NCI-H69 (cell line): ENCODE measurements at regions not wholly inside any gene's neighbourhood (a gene's known extent, or its start where the extent isn't known, plus 50 kb on each side); places are given as distances from the start of the nearest gene placed in this dataset.
"Not testable (repeated sequence)": the region's sequence is repeated elsewhere in the genome, so short reads cannot be mapped to it uniquely, and the experiment has no call there.

Experiments
- DNase-seq: peaks from one replicate; lab custom pipeline; 2025; lab: John Stamatoyannopoulos, UW

DNA sequence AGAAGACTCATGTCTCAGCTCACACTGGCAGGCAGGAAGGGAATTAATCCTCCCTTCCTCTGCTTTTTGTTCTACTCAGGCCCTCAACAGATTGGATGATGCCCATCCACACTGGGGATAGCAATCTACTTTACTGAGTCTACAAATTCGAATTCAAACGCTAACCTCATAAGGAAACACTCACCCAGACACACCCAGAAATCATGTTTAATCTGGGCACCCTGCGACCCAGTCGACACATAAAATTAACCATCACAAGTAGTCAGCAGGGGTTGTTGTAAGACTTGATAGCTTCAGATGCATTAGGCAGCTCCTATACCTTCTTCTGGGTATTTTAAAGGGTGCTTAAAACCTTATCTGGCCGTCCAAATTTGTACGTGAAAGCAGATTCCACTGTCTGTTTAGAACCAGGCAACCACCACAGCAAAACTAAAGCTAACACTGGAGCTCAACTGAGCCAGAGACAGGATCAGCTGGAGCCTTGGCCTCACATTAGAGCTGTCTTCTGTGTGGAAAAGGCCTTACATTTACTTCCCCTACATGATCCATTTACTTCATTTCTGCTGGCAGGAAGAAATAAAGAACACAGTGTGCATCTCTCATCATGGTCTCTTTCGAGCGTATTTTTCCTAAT is 407.3 kb upstream of the PPP2R3A start:
- no peak for DNase-seq

DNA sequence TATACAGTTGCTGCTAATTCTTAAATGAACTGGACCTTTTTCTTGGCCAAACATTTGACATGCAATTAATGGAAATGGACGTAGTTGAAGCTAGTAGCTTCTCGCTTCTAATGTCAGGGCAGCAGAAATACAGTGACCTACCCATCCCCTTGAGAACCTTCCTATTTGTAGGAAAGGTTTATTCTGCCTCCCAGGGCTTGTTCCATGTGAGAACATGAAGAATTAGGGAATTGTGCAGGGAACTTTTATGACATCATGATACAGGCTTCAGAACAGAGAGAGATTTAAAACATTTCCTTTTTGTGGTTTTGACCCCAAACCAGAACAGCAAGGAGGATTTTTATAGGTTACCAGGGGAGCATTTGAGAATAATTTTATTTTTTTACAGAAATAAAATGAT is 406.6 kb upstream of the PPP2R3A start:
- no peak for DNase-seq

DNA sequence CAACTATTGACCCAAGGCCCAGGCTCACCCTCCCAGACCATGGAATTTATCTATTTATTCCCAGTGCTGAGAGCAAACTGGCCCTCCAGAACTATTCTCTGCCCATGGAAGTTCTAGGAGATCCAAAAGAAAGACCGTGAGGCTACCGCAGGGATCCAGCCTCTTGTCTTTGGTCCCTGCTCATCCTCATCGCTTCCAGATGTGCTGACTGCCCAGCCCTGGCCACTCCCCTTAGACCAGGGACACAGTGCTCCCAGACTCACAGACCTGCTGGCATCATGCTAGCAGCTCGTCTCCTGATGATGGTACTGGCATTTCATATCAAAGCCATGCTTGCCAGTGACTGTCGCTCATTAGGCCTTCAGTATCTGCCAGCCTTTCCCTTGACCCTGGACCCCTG is 405.7 kb upstream of the PPP2R3A start:
- DNase-seq: no peak

DNA sequence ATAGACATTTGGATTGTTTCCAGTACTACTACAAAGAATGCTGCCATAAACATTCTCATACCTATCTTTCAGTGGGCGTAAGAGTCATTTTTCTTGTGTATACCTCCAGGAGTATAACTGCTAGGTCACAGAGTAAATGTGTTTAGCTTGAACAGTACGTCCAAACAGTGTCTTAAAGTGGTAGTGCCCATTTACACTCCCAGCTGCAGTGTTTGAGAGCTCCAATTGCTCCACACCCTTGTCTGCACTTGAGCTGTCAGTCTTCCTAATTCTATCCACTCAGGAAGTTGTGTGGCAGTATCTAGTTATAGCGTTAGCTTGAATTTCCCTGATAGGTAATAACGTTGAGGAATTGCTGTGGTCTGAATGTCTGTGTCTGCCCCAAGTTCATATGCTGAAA is 404.7 kb upstream of the PPP2R3A start:
- DNase-seq: no peak

DNA sequence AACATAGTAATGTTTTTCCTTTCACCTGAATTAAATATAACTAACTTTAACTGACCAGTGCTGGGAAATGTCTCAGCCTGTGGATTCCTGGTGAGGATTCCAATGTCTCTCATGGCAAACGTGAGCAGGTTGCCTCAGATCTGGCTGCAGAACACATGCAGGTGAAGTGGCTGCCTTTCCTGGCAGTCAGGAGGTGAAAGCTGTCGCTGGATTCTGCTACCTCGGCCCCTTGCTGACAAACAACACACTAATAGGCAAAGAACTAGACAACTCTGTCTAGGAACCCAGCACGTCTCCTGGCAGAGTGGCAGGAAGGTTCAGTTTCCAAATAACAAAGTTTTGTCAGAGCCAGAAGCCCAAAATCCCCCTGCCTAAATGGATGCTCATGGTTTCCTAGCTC is 400.8 kb upstream of the PPP2R3A start:
- no peak for DNase-seq

DNA sequence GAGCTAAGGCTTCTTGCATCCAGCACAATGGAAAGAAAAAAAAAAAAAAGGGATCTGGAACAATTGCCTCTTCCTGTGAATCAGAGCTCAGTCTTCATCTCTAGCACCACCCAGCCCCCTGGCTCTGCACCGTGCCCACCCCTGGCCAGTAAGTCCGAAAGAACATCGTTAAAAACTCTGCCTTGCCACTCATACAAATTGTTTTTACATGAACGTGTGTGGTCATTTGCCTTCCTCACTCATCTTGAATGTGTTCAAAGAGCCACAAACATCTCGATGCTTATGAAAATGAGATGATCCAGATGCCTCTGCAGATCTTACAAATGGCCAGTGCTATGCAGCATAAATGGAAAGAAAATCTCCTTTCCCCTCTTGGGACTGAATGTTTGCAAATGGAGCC is 400.0 kb upstream of the PPP2R3A start:
- no peak for DNase-seq

DNA sequence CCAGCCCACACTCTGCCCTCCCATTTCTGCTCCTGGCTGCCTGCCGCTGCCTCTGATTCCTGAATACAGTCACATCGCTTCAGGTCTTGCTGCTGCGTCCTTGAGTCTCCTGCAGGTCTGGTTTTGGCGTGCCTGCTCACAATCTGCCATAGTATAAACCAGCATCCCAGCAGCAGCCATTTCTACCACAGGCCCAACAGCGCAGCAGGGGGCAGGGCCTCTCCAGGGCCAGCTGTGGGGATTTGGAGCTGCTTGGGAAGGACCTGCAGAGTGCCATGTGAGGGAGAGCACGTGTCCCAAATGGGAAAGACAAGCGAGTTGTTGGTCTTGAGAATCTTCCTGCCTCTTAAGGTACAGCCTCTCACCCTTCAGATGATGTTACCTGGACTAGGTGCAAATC is 398.3 kb upstream of the PPP2R3A start:
- no peak for DNase-seq

DNA sequence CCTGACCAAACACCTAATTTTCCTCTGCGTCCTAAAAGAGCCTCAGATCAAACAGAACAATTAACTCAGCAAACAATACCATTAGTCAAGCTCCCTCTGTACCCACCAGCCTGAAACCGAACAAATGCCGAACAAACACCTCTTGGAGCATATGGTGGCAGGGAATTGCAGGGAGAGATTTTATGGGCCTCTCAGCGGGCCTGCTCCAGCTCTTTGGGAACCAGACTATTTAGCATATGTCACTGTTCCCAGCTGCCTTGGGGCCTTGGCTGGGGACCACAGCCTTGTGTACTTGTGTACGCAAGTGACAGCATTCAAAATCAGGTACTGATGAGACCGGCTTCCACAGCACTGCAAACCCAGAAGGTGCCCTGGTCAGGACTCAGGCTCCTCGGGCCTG is 388.8 kb upstream of the PPP2R3A start:
- DNase-seq: peak; percentile 94

DNA sequence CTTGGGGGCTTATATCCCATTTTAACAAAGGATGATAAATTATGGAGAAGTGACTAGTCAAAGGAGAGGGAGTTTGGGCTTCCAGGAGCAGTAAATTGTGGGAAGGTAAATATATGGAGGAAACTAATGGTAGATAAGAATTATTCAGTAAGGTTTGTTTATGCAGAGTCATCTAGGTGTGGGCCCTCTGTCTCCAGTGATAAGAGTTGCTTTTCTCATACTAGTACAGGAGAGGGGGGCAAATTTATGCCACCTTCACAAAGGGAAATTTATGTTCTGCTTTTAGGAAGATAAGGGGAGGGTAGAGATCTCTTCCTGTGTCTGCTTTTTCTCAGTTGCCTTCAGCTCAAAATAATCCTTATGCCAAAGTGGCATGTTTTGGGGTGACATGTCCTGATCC is 383.7 kb upstream of the PPP2R3A start:
- DNase-seq: no peak

DNA sequence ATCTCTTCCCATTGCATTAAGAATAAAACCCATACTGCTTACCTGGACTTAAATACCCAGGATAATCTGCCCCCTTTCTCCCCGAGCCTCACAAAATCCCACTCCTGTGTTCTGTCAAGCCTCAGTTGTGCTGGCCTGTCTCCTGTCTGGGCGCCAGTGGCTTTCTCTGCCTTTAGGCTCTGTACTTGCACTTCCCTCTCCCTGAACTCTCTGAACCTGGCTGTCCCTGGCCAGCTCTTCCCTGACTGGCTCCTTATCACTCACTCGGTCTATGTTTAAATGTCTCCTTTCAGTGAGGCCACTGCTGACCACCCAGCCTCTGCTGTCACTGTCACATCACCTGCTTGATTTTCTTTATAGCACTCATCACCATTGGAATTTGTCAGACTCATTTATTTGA is 382.7 kb upstream of the PPP2R3A start:
- DNase-seq: no peak

DNA sequence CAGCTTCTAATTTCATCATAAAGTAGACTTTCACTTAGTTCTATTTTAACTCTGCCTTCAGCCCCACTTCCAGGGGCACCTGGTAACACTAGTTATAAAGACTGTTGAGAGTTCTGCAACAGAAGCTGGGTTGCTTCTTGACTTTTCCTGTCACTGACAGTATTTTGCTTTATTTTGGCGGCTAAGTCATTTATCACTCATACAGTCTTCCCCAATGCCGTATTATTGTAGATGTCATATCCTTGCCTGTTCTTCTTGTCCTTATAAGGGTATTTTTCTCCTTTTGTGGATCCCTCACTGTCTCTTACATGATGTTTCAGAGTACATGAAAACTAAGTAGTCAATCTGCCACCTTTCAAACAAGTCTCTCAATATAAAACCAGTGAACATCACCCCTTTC is 369.0 kb upstream of the PPP2R3A start:
- no peak for DNase-seq

DNA sequence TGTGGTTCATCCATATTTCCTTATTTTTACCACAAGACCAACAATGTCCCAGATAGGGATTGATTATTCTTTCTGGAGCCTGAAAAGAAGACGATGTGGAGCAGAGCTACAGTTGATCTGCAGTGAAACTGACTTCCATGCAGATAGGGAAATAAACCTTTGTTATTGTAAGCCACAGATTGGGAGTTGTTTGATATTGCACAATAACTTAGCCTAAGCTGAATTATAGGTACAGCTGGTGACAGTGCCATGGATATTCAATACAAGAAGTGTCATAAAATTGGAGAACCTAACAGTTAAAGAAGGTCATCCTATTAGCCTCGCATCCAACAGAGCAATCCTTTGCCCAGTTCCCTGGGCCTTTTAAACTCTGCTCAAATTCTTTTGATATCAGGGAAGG is 367.7 kb upstream of the PPP2R3A start:
- no peak for DNase-seq

DNA sequence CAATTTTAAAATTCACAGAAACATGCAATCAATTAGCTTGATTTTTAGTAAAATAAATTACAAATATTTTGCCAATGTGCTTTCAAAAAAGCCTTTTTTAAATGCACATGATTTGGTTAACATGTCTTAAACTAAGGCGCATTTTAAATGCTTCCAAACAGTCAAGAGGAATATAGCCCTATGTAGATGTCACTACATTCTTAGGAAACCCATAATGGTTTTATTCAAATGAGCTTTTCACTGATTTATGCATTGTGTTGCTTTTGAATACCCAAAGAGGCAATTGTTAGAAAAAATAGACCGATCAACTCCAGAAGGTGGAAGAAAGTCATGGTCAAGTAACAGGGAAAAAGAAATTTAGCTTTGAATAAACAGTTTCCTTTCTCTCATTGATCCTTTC is 366.9 kb upstream of the PPP2R3A start:
- DNase-seq: no peak

DNA sequence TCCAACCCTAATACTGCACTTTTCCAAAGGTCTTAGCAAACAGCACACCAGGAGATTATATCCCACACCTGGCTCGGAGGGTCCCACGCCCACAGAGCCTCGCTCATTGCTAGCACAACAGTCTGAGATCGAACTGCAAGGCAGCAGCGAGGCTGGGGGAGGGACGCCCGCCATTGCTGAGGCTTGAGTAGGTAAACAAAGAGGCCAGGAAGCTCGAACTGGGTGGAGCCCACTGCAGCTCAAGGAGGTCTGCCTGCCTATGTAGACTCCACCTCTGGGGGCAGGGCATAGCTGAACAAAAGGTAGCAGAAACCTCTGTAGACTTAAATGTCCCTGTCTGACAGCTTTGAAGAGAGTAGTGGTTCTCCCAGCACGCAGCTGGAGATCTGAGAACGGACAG is 361.0 kb upstream of the PPP2R3A start:
- not testable (repeated sequence) for DNase-seq

DNA sequence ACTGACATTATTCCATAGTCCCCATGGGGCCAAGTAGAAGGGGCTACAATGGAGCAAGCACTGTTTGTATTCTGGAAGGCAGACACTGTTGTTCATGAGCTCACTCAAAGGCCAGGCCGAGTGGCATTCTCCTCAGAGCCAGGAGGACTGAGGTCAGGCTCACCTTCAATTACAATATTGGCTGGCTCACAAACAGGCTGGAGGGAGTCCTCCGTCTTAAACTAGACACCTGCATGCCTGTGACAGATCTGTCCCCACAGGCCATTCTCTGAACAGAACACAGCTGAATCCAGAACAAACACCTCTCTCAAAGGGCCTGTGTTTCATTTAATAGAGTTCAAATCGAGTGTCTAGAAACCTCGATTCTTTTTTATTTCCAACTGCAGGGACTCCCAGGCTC is 347.4 kb upstream of the PPP2R3A start:
- peak; percentile 35 for DNase-seq

DNA sequence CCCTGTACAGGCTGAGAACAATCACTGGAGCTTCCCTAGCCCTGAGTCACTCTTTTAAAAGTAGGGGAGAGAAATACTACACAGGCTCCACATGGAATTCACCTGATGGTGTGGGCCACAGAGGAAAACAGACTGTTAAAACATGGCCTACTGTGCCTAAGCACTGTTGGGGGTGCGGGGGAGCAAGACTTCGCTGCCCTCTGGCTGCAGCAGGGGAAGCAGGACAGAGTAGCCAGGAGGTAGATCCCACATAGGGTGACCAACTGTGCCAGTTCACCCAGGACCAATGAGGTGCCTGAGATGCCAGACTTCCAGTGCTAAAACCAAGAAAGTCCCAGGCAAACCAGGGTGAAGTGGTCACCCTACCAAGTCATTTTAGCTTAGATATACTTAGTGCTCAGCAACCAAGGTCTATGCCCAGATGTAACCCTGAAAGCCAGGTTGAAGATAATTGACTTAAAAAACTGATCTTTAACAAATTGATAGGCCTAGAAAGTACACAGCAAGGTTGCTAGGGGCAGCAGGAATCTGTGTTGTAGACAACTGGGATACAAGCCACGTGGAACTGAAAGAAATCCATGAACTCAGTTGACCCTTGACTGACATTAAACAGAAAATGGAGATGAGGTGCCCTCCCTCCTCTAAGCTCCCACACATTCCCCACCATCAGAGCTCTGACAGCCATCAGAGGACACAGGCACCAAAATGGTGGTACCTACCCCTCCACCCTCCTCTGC is 344.2 kb upstream of the PPP2R3A start:
- no peak for DNase-seq

DNA sequence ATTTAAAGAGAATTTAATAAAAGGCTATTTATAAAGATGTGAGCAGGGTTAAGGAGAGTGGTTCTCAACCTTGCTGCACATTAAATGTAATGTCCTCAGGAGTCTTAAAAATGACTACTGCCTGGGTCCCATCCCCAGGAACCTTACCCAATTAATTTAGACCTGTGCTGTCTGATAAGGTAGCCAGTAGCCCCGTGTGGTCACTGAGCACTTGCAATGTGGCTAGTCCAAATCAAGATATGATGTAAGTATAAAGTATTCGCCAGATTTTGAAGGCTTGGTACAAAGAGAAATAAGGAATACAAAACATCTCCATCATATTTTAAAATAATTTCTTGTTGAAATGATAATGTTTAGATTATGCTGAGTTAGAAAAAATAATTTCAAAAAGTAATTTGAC is 343.3 kb upstream of the PPP2R3A start:
- no peak for DNase-seq

DNA sequence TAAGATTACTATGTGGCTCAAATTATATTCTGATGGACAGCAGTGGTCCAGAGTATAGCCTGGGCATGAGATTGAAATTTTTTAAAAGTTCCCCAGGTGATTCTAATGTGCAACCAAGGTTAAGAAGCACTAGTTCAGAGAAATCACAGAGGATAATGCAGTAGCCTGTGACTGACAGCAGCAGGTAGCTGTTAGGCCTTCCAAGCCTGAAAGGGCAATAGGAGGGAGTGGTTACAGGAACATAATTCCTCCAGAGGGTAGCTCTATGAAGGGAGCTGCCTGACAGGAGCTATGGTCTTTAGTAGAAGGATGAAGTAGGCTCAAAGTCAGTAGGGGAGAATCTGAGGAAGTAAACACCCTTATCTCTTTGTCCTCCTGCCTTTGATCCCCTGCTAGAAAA is 342.9 kb upstream of the PPP2R3A start:
- no peak for DNase-seq

DNA sequence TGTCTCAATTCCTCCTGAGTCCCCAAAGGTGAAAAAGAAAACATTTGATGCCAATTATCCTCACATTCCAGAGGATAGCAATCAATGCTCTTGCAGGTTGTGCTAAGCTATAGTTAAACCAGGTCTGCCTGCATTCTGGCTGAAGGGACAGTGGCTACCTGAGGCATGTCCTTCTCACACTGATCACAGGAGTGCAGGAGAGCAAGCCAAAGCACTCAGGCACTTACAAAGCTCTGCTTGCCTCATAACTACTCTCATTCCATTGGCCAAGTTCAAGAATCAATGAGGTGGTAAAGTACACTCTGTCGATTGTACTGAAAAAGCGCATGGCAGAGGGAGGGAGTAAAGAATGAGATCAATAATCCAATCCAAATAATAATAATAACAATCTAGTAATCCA is 342.0 kb upstream of the PPP2R3A start:
- no peak for DNase-seq

DNA sequence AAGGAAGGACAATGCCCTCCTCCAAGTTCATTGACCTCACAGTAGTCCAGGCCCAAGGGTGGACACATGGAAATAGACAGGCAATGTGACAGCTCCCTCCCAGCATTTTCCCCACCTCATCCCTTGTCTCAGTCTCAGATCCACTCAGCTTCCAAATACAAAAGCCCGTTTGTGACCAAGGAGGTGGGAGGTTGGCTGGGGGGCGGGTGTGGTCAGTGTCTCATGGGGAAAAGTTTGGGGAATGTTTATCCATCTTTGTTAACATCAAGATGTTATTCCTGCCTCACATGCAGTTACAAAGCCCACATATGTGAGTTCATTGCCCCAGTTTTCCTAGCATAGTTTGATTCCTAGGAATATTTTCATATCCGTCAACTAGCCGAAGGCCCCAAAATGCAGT is 338.5 kb upstream of the PPP2R3A start:
- DNase-seq: no peak

DNA sequence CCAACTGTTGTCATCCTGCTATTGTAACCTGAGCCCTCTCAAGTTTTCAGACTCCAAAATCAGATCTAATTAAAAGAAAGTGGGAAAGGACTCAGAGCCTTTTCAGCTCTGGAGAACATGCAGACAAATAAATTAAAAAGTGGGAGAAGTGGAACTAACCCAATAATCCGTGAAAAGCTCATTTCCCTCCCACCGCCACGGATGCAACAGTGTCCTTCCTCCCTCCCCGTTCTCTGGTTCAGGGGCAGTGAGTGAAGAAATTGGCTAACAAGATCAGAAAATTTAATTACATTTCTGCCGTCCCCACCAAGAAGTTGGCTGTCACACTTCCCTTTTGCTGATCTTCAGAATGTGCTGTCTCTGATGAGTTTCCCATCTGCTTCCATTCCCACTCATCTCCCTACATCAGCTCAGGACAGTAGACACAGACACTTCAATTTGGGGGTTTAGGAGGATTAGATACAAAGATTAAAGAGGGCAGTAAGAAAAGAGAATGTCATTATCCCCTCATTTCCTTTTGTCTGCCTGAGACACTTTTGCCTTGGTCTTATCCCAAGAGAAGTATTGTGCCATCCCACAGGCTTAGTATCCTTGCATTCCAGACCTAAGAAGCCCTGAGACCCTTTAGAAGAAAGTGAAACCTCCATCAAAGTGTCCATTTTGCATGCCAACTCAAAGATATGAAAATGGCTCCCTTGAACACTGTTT is 335.7 kb upstream of the PPP2R3A start:
- no peak for DNase-seq

DNA sequence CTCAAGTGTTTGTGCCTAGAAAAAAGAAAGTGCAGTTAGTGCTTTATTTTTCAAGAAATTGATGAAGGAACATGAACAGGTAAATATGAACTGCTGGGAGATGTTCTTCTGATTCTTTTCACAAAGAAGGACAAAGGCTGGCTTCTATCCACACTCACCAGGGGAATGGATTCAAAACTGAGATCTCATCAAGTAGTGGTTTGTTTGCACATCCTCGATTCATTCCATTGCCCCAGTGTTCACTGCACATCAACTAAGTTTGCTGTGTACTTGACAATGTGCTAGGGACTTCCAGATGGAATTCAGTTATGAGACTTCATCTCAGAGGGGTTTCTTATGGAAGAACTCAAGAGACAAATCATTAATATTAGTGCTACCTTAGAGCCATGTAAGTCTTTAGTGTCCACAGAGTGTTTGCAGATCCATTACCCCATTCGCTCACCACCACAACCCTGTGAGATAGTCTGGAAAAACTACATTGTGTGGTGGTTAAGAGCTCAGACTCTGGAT is 332.9 kb upstream of the PPP2R3A start:
- no peak for DNase-seq

DNA sequence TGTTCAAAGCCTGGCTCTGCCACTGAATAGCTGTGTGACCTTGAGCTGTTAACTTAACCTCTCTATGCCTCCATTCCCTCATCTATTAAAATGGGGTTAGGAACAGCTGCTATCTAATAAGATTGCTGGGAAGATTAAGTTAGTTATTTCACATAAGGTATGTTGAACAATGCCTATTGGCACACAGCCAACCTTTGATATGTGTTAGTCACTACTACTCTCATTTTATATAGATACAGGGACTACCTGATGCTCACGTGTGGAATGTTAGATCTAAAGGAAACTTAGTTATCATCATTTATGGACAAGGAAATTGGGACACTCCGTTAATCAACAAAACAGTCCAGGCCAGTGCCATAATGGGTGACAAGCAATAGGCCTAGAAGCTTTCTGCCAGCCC is 332.4 kb upstream of the PPP2R3A start:
- DNase-seq: peak; percentile 0
